Transverse colon (tissue), 4 donors: ENCODE measurements at regions not wholly inside any gene's neighbourhood (a gene's known extent, or its start where the extent isn't known, plus 50 kb on each side); places are given as distances from the start of the nearest gene placed in this dataset.

Source experiments
- DNase-seq: peaks from one replicate; pipeline ENCODE4 v3.0.0-alpha.2; 2019
- H3K27ac ChIP-seq, 4 donors: fragments of 200-600 bp; sonication (generic); 2 replicates each; pipeline ENCODE4 v1.5.1; 2016 to 2018; ENCODE audit warnings: inconsistent platforms in 4 of 4
- H3K27me3 ChIP-seq: fragments of 200-600 bp; sonication (generic); 2 replicates; pipeline ENCODE4 v1.5.1; 2017; ENCODE audit warnings: inconsistent platforms
- H3K36me3 ChIP-seq, 4 donors: fragments of 200-600 bp; sonication (generic); 2 replicates each; pipeline ENCODE4 v1.5.1; 2017 to 2019; ENCODE audit warnings: inconsistent platforms in 4 of 4
- H3K4me1 ChIP-seq, 4 donors: fragments of 200-600 bp; sonication (generic); 2 replicates each; pipeline ENCODE4 v1.5.1; 2017 to 2020; ENCODE audit warnings: inconsistent platforms in 4 of 4
- H3K4me3 ChIP-seq, 4 donors: fragments of 200-600 bp; sonication (generic); 1 replicate in 1 of 4; 2 replicates in 3 of 4; pipeline versions ENCODE4 v1.5.1 to v1.6.1; 2017 to 2019; ENCODE audit warnings: inconsistent platforms in 4 of 4
- H3K9me3 ChIP-seq, 2 donors: fragments of 200-600 bp; sonication (generic); 2 replicates each; pipeline ENCODE4 v1.5.1; 2017 to 2019; ENCODE audit warnings: inconsistent platforms in 2 of 2
- CTCF ChIP-seq, 5 experiments: fragments of 200-600 bp in 3 of 5; fragments of 450-650 bp in 2 of 5; sonication (generic) in 3 of 5; IDR thresholded peaks; 1 replicate in 2 of 5; 2 replicates in 3 of 5; pipeline ENCODE4 v1.5.1; 2016 to 2017; ENCODE audit warnings: antibody characterized with exemption in 5 of 5, inconsistent platforms in 3 of 5, mild to moderate bottlenecking in 2 of 5, moderate library complexity in 1 of 5
- EP300 ChIP-seq: sonication (generic); formaldehyde crosslinking; IDR thresholded peaks from one replicate; pipeline ENCODE4 v1.6.1; 2017; ENCODE audit warnings: antibody characterized with exemption, low read depth
- POLR2A ChIP-seq: fragments of 450-650 bp; IDR thresholded peaks from one replicate; pipeline ENCODE4 v1.6.1; 2016; ENCODE audit warnings: antibody characterized with exemption, mild to moderate bottlenecking, moderate library complexity
- POLR2AphosphoS5 ChIP-seq, 3 donors: sonication (generic); formaldehyde crosslinking; IDR thresholded peaks; one replicate each; pipeline ENCODE4 v1.6.1; 2016; ENCODE audit warnings: antibody characterized with exemption in 3 of 3
- WGBS, 2 donors: methylation state at CpG; one replicate each; pipeline ENCODE4 v1.1.5; 2018; ENCODE audit warnings: low coverage in 1 of 2; 5-methylcytosine and 5-hydroxymethylcytosine counted together
- in situ Hi-C, 4 donors: fragments of 200-750 bp; cut with MboI; loops; one replicate each; pipeline versions ENCODE4 v1.15.0 to v1.15.1; 2017; ENCODE audit warnings: low sequenced_read_pairs in 3 of 4, low pct_ligation_motif_present in 1 of 4, low pct_unique_long_range_greater_than_20kb in 1 of 4
- intact Hi-C: fragments of 100-400 bp; cut with DNase I; formaldehyde crosslinking; loops from one replicate; pipeline ENCODE4 v1.15.1; 2023; ENCODE audit warnings: low total_unique reads

- in situ Hi-C loops (no loop called here), intact Hi-C loops (no loop called here)
- H3K4me3 ChIP-seq, result no peak overlapping the region
- TF ChIP-seq POLR2AphosphoS5 (IDR thresholded peaks at IDR 0.05) (no peak), EP300 (no peak), POLR2A (no peak), CTCF (IDR thresholded peaks at IDR 0.05) (no peak)
- no peaks in the 10 kb centered on the region for H3K4me1 ChIP-seq
- no peaks in the 10 kb centered on the region for H3K27me3 ChIP-seq
- no peak overlapping the region for H3K27ac ChIP-seq
- no peaks in the 10 kb centered on the region for H3K36me3 ChIP-seq
- no peaks in the 10 kb centered on the region for H3K9me3 ChIP-seq
- 77 to 90% methylated on average over 2 to 3 of the region's 3 CpGs for WGBS, 2 donors
- no peak for DNase-seq
Observed at GRCh38 chr11:32224580-32224979, 133.7 kb downstream of the RCN1 start.

DNA sequence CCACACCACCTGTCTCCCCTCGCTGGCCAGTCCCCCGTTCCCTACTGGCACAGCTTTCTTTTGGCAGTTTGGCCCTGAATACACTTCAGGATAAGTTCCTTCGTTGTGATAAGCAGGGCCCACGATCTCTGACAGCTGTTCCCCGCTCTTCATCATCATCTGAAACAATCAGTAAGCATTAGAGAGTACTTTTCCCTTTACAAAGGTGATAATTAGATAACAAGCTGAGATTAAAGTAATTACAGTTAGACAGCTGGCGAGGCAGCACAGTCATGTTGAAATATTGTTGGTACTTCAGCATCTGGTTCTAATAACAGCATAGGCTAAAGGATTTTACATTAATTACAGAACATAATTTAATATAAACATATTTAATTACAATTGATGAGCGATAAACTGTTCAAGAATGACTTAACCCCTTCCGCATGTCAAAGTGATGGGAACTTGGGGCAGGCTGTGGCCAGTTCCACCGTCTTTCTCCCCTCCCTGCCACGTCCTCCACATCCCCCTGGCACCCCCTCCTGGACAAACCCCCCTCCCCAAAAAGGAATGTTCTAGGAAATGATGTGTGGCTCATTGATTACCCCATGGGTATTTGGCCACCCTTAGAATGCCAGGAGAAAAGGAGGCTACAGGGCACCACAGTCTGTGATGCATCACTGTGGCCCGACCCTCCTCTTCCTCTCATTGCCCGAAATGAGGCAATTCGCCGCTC is 134.9 kb downstream of the RCN1 start:
- no peak overlapping the region for H3K4me3 ChIP-seq
- no peak overlapping the region for H3K27ac ChIP-seq
- DNase-seq, result no peak
- no peaks in the 10 kb centered on the region for H3K9me3 ChIP-seq
- H3K36me3 ChIP-seq, result no peaks in the 10 kb centered on the region
- no peaks in the 10 kb centered on the region for H3K4me1 ChIP-seq
- no peak for TF ChIP-seq POLR2A
- no peak for TF ChIP-seq EP300
- TF ChIP-seq CTCF (IDR thresholded peaks at IDR 0.05), result no peak
- no peak for TF ChIP-seq POLR2AphosphoS5 (IDR thresholded peaks at IDR 0.05)
- in situ Hi-C loops, result no loop called here
- intact Hi-C loops, result no loop called here
- WGBS, 2 donors, result 75 to 76% methylated on average over 9 to 14 of the region's 14 CpGs
- no peaks in the 10 kb centered on the region for H3K27me3 ChIP-seq

GRCh38 chr11:32226480-32226879 is 135.6 kb downstream of the RCN1 start:
- no peaks in the 10 kb centered on the region for H3K4me1 ChIP-seq
- intact Hi-C loops, result no loop called here
- WGBS, 2 donors, result 66 to 86% methylated on average over 4 to 5 of the region's 5 CpGs

More at GRCh38 chr11:32226480-32226879, 135.6 kb downstream of the RCN1 start:
- DNase-seq, result no peak
- Histone ChIP-seq H3K36me3 (no peaks in the 10 kb centered on the region), H3K9me3 (no peaks in the 10 kb centered on the region), H3K27ac (no peak overlapping the region), H3K4me3 (no peak overlapping the region), H3K27me3 (no peaks in the 10 kb centered on the region)
- in situ Hi-C loops, result no loop called here
- no peak for TF ChIP-seq POLR2AphosphoS5 (IDR thresholded peaks at IDR 0.05)
- TF ChIP-seq POLR2A, result no peak
- TF ChIP-seq EP300, result no peak
- no peak for TF ChIP-seq CTCF (IDR thresholded peaks at IDR 0.05)
